GM10266 (cell line): ENCODE measurements at regions not wholly inside any gene's neighbourhood (a gene's known extent, or its start where the extent isn't known, plus 50 kb on each side); places are given as distances from the start of the nearest gene placed in this dataset.
A peak's percentile ranks its signal among the peaks of the same experiment; 100 is the strongest.
"Not testable (repeated sequence)": the region's sequence is repeated elsewhere in the genome, so short reads cannot be mapped to it uniquely, and the experiment has no call there.

ENCODE experiments used
- DNase-seq: peaks from one replicate; pipeline ENCODE4 v3.0.0; 2012; ENCODE audit errors: extremely low spot score

DNA sequence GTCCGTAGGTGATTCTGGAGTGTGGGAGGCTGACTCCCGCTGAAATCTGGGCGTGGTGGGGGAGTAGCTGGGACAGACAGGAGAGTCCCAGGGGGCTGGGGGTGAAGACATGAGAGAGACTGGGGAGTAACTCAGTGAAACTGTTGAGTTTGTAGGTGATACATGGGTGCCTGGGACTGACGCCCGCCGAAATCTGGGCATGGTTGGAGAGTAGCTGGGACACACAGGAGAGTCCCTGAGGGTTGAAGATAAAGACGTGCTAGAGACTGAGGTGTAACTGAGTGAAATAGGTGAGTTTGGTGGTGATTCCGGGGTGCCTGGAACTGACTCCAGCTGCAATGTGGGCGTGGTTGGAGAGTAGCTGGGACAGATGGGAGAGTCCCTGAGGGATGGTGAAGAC lies 299.8 kb downstream of the CWH43 start:
- not testable (repeated sequence) for DNase-seq

DNA sequence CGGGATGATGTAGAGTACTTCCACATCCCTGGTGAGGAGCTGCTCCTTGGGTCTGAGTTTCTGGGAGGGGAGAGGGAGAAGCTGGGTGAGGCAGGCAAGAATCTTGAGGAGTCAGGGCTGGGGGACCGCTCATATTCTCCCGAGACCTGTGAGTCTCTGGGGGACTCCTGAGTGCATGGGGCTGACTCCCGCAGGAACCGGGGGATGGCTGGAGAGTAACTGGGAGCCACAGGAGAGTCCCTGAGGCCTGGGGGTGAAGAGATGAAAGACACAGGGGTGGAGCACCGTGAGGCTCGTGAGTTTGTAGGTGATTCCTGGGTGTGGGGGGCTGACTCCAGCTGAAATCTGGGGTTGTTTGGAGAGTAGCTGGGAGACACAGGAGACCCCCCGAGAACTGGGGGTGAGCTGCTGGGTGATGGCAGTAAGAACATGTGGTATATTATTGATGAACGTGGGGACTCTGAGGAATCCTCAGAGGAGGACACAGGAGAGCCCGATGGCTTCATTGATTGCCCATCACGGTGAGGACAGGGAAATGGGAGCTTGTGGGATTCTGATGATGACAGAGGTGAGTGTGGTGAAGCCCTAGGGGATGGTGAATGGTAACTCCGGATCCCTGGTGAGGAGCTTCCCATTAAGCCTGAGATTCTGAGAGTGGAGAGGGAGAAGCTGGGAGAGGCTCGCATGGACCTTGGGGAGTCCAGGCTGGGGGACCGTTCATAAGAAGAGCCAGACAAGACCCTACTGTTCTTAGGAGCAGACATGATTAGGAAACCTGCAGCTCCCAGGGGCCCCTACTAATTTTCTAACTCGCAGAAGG lies 301.1 kb downstream of the CWH43 start:
- DNase-seq, result peak; percentile 1

DNA sequence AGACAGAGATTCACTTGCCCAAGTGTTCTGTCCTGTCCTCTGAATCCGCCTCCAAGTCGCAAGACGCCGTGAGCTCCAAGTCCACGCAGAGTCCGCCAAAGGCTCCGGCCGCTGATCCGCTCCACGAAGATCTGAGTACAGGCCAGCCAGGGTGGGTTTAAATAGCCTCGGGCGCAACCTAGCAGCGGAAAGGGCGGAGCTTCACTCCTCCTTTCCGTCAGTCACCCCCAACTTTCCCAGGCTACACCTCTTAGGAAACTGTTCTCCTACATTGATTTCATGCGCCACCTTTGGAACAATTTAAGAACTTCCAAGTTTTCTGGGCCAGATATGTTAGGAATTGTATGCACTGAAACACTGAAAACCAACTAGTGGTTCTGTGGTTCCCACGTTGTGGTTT lies 301.8 kb downstream of the CWH43 start:
- peak; percentile 66 for DNase-seq

DNA sequence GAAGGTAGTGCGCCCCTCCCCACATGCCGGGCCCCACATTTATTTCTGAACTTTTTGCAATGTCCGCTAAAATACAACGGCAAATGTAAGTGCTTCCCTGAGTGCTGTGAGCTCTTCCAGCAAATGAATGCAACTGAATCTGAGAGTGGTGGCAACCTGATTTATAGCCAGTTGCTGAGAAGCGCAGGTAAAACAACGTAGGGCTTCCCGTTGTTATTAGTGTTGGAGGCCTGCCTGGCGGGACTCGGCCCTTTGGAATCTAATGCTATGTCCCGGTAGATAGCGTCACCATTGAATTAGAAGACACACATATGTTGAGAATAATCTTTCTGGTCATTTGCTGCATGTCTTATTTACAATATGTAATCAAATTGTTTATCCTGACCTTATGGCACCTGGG lies 302.7 kb downstream of the CWH43 start:
- peak; percentile 38 for DNase-seq

DNA sequence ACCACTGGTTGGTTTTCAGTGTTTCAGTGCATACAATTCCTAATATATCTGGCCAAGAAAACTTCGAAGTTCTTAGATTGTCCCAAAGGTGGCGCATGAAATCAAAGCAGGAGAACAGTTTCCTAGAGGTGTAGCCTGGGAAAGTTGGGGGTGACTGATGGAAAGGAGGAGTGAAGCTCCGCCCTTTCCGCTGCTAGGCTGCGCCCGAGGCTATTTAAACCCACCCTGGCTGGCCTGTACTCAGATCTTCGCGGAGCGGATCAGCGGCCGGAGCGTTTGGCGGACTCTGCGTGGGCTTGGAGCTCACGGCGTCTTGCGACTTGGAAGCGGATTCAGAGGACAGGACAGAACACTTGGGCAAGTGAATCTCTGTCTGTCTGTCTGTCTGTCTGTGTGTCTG lies 328.7 kb downstream of the CWH43 start:
- DNase-seq, result not testable (repeated sequence)

DNA sequence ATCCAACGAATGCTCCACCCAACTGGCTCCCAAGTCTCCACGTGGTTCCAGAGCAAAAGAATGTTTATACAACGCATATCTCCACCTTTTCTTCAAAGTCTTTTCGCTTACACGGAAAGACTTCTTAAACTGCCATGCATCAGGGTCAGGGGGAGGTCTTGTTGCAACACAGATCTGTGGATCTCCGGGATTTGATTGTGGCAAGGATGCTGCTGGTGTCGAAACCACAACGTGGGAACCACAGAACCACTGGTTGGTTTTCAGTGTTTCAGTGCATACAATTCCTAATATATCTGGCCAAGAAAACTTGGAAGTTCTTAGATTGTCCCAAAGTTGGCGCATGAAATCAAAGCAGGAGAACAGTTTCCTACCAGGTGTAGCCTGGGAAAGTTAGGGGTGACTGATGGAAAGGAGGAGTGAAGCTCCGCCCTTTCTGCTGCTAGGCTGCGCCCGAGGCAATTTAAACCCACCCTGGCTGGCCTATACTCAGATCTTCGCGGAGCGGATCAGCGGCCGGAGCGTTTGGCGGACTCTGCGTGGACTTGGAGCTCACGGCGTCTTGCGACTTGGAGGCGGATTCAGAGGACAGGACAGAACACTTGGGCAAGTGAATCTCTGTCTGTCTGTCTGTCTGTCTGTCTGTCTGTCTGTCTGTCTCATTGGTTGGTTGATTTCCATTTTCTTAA lies 334.8 kb downstream of the CWH43 start:
- not testable (repeated sequence) for DNase-seq

DNA sequence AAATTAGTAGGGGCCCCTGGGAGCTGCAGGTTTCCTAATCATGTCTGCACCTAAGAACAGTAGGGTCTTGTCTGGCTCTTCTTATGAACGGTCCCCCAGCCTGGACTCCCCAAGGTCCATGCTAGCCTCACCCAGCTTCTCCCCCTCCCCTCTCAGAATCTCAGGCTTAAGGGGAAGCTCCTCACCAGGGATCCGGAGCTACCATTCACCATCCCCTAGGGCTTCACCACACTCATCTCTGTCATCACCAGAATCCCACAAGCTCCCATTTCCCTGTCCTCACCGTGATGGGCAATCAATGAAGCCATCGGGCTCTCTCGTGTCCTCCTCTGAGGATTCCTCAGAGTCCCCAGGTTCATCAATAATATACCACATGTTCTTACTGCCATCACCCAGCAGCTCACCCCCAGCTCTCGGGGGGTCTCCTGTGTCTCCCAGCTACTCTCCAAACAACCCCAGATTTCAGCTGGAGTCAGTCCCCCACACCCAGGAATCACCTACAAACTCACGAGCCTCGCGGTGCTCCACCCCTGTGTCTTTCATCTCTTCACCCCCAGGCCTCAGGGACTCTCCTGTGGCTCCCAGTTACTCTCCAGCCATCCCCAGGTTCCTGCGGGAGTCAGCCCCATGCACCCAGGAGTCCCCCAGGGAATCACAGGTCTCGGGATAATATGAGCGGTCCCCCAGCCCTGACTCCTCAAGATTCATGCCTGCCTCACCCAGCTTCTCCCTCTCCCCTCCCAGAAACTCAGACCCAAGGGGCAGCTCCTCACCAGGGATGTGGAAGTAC lies 335.6 kb downstream of the CWH43 start:
- not testable (repeated sequence) for DNase-seq

DNA sequence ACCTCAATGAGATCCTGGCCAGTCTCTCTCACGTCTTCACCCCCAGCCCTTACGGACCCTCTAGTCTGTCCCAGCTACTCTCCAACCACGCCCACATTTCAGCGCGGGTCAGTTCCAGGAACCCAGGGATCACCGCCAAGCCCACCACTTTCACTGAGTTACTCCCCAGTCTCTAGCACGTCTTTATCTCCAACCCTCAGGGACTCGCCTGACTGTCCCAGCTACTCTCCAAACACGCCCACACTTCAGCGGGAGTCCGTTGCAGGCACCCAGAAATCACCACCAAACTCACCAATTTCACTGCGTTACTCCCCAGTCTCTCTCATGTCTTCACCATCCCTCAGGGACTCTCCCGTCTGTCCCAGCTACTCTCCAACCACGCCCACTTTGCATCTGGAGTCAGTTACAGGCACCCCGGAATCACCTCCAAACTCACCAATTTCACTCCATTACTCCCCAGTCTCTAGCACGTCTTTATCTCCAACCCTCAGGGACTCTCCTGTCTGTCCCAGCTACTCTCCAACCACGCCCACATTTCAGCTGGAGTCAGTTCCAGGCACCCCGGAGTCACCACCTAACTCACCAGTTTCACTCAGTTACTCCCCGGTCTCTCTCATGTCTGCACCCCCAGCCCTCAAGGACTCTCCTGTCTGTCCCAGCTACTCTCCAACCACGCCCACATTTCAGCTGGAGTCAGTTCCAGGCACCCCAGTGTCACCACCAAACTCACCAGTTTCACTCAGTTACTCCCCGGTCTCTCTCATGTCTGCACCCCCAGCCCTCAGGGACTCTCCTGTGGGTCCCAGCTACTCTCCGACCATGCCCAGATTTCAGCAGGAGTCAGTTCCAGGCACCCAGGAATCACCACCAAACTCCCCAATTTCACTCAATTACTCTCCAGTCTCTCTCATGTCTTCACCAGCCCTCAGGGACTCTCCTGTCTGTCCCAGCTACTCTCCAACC lies 336.8 kb downstream of the CWH43 start:
- DNase-seq, result peak; percentile 0

DNA sequence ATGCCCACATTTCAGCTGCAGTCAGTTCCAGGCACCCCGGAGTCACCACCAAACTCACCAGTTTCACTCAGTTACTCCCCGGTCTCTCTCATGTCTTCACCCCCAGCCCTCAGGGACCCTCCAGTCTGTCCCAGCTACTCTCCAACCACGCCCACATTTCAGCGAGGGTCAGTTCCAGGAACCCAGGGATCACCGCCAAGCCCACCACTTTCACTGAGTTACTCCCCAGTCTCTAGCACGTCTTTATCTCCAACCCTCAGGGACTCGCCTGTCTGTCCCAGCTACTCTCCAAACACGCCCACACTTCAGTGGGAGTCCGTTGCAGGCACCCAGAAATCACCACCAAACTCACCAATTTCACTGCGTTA lies 337.5 kb downstream of the CWH43 start:
- DNase-seq, result not testable (repeated sequence)
